IPS-18a (cell line): ENCODE measurements at regions not wholly inside any gene's neighbourhood (a gene's known extent, or its start where the extent isn't known, plus 50 kb on each side); places are given as distances from the start of the nearest gene placed in this dataset.
"Not testable (repeated sequence)": the region's sequence is repeated elsewhere in the genome, so short reads cannot be mapped to it uniquely, and the experiment has no call there.

ENCODE experiments used
- H3K27ac ChIP-seq: one replicate; pipeline ENCODE4 v1.5.1; 2013; ENCODE audit warnings: low read length
- H3K27me3 ChIP-seq: one replicate; pipeline ENCODE4 v1.6.1; 2013; ENCODE audit warnings: mild to moderate bottlenecking, low read length; ENCODE audit not compliant: control insufficient read depth, insufficient read depth
- H3K36me3 ChIP-seq: one replicate; pipeline ENCODE4 v1.6.1; 2013; ENCODE audit warnings: low read depth, low read length; ENCODE audit not compliant: control insufficient read depth
- H3K4me1 ChIP-seq: one replicate; pipeline ENCODE4 v1.6.1; 2013; ENCODE audit warnings: low read depth, low read length; ENCODE audit not compliant: control insufficient read depth
- H3K4me3 ChIP-seq: one replicate; pipeline ENCODE4 v1.5.1; 2013; ENCODE audit warnings: low read length
- H3K9ac ChIP-seq: one replicate; pipeline ENCODE4 v1.6.1; 2013; ENCODE audit warnings: mild to moderate bottlenecking, low read length, moderate library complexity
- H3K9me3 ChIP-seq: one replicate; pipeline ENCODE4 v1.6.1; 2013; ENCODE audit warnings: low read depth, low read length; ENCODE audit not compliant: control insufficient read depth

DNA sequence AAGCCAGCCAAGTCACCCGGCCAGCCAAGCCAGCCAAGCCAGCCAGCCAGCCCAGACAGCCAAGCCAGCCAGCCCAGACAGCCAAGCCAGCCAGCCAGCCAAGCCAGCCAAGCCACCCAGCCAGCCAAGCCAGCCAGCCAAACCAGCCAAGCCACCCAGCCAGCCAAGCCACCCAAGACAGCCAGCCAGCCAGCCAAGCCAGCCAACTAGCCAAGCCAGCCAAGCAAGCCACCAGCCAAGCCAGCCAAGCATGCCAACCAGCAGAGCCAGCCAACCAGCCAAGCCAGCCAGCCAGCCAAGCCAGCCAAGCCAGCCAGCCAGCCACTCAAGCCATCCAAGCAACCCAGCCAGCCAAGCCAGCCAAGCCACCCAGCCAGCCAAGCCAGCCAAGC is 323.1 kb upstream of the PLGLB2 start:
- H3K27ac ChIP-seq, result not testable (repeated sequence)

DNA sequence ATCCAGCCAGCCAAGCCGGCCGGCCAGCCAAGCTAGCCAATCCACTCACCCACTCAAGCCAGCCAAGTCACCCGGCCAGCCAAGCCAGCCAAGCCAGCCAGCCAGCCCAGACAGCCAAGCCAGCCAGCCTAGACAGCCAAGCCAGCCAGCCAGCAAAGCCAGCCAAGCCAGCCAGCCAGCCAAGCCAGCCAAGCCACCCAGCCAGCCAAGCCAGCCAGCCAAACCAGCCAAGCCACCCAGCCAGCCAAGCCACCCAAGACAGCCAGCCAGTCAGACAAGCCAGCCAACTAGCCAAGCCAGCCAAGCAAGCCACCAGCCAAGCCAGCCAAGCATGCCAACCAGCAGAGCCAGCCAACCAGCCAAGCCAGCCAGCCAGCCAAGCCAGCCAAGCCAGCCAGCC is 322.7 kb upstream of the PLGLB2 start:
- H3K9me3 ChIP-seq, H3K36me3 ChIP-seq, H3K9ac ChIP-seq, H3K27ac ChIP-seq, H3K4me3 ChIP-seq, H3K27me3 ChIP-seq, H3K4me1 ChIP-seq: not testable (repeated sequence)

More for the DNA sequence above, 323.1 kb upstream of the PLGLB2 start:
- H3K4me3 ChIP-seq, H3K9ac ChIP-seq, H3K36me3 ChIP-seq, H3K9me3 ChIP-seq, H3K4me1 ChIP-seq, H3K27me3 ChIP-seq: not testable (repeated sequence)

DNA sequence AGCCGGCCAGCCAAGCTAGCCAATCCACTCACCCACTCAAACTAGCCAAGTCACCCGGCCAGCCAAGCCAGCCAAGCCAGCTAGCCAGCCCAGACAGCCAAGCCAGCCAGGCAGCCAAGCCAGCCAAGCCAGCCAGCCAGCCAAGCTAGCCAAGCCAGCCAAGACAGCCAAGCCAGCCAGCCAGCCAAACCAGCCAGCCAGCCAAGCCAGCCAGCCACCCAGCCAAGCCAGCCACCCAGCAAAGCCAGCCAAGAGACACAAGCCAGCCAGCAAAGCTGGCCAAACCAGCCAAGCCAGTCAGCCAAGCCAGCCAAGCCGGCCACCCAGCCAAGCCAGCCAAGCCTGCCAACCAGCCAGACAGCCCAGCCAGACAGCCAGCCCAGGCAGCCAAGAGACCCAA is 322.2 kb upstream of the PLGLB2 start:
- H3K9me3 ChIP-seq, H3K4me1 ChIP-seq, H3K27ac ChIP-seq, H3K27me3 ChIP-seq, H3K9ac ChIP-seq, H3K36me3 ChIP-seq, H3K4me3 ChIP-seq: not testable (repeated sequence)

DNA sequence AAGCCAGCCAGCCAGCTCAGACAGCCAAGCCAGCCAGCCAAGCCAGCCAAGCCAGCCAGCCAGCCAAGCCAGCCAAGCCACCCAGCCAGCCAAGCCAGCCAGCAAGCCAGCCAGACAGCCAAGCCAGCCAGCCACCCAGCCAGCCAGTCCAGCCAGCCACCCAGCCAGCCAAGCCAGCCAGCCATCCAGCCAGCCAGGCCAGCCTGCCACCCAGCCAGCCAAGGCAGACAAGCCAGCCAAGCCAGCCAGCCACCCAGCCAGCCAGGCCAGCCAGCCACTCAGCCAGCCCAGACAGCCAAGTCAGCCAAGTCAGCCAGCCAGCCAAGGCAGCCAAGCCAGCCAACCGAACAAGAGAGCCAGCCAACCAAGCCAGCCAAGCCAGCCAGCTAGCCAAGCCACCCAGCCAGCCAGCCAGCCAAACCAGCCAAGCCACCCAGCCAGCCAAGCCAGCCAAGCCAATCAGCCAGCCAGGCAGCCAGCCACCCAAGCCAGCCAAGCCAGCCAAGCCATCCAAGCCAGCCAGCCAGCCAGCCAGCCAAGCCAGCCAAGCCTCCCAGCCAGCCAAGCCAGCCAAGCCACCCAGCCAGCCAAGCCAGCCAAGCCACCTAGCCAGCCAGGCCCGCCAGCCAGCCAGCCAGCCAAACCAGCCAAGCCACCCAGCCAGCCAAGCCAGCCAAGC is 319.3 kb upstream of the PLGLB2 start:
- H3K9ac ChIP-seq, H3K4me3 ChIP-seq, H3K27me3 ChIP-seq, H3K36me3 ChIP-seq, H3K9me3 ChIP-seq, H3K4me1 ChIP-seq, H3K27ac ChIP-seq: not testable (repeated sequence)

DNA sequence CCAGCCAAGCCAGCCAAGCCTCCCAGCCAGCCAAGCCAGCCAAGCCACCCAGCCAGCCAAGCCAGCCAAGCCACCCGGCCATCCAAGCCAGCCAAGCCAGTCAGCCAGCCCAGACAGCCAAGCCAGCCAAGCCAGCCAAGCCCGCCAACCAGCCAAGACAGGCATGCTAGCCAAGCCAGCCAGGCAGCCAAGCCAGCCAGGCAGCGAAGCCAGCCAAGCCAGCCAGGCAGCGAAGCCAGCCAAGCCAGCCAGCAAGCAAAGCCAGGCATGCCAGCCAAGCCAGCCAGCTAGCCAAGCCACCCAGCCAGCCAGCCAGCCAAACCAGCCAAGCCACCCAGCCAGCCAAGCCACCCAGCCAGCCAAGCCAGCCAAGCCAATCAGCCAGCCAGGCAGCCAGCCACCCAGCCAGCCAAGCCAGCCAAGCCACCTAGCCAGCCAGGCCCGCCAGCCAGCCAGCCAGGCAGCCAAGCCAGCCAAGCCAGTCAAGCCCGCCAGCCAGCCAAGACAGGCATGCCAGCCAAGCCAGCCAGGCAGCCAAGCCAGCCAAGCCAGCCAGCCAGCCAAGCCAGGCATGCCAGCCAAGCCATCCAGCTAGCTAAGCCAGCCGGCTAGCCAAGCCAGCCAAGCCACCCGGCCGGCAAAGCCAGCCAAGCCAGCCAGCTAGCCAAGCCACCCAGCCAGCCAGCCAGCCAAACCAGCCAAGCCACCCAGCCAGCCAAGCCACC is 318.5 kb upstream of the PLGLB2 start:
- not testable (repeated sequence) for H3K9me3 ChIP-seq, H3K9ac ChIP-seq, H3K4me3 ChIP-seq

DNA sequence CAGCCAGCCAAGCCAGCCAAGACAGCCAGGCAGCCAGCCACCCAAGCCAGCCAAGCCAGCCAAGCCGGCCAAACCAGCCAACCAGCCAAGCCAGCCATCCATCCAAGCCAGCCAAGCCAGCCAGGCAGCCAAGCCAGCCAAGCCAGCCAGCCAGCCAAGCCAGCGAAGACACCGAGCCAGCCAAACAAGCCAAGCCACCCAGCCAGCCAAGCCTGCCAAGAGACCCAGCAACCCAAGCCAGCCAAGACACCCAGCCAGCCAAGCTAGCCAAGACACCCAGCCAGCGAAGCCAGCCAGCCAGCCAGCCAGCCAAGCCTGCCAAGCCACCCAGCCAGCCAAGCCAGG is 318.0 kb upstream of the PLGLB2 start:
- H3K4me3 ChIP-seq, H3K9me3 ChIP-seq, H3K27ac ChIP-seq, H3K4me1 ChIP-seq, H3K27me3 ChIP-seq, H3K36me3 ChIP-seq, H3K9ac ChIP-seq: not testable (repeated sequence)

More for the DNA sequence above, 318.5 kb upstream of the PLGLB2 start:
- H3K4me1 ChIP-seq, H3K27me3 ChIP-seq, H3K27ac ChIP-seq, H3K36me3 ChIP-seq: not testable (repeated sequence)

DNA sequence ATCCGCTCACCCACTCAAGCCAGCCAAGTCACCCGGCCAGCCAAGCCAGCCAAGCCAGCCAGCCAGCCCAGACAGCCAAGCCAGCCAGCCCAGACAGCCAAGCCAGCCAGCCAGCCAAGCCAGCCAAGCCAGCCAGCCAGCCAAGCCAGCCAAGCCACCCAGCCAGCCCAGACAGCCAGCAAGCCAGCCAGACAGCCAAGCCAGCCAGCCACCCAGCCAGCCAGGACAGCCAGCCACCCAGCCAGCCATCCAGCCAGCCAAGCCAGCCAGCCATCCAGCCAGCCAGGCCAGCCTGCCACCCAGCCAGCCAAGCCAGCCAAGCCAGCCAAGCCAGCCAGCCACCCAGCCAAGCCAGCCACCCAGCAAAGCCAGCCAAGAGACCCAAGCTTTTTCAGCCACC is 316.8 kb upstream of the PLGLB2 start:
- H3K4me3 ChIP-seq, H3K27me3 ChIP-seq, H3K4me1 ChIP-seq, H3K36me3 ChIP-seq, H3K9me3 ChIP-seq, H3K27ac ChIP-seq, H3K9ac ChIP-seq: not testable (repeated sequence)

DNA sequence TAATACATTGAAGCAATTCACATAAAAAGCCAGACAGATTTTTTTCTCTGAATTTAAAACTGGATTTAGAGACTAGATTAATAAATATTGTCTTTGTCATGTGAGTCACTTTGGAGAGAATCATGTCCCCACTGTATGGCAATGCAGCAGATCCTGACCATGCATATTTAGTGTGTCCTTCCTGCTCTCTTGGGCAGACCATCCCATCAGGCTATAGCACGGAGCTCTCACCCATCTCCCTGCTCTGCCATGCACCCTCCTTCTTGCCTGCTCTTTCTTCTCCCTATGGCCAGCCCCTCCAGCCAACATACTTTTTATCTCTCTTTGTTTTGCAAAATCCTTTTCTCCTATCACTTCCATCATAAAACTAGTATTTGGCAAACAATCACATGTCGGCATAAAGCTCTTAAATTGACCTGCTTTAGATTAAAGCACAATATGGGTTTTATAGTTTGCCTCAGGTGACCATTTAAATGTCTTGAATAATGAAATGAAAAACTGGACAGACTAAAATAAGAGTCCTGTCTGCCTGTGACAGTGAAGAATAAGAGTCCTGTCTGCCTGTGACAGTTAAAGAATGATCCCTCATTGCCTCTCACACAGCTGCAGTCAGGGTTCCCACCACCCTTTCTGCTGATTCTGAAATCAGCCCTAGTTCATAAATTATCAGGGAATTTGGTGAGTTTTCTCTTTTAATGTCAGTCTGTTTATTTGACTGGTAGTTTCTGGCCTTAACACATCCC is 315.0 kb upstream of the PLGLB2 start:
- H3K9me3 ChIP-seq, H3K9ac ChIP-seq, H3K27me3 ChIP-seq, H3K4me1 ChIP-seq, H3K36me3 ChIP-seq, H3K4me3 ChIP-seq, H3K27ac ChIP-seq: not testable (repeated sequence)

DNA sequence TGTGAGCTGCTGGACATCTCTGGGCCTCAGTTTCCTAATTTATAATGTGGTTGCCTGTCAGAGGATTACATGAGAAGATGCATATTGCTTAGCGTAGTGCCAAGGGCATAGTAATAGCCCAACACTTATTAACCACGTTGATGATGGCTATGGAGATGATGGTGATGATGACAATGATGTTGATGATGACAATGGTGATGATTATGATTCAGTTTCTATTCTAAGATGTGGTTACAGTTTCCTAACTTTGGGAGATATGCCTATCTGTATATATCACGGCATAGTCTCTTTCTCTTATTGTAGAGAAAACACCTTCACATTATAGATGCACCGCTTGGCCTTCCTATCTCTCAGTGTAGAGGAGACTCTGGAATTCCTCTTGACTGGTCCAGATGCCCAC is 311.9 kb upstream of the PLGLB2 start:
- not testable (repeated sequence) for H3K4me3 ChIP-seq, H3K36me3 ChIP-seq, H3K9me3 ChIP-seq, H3K27me3 ChIP-seq, H3K27ac ChIP-seq, H3K9ac ChIP-seq, H3K4me1 ChIP-seq

DNA sequence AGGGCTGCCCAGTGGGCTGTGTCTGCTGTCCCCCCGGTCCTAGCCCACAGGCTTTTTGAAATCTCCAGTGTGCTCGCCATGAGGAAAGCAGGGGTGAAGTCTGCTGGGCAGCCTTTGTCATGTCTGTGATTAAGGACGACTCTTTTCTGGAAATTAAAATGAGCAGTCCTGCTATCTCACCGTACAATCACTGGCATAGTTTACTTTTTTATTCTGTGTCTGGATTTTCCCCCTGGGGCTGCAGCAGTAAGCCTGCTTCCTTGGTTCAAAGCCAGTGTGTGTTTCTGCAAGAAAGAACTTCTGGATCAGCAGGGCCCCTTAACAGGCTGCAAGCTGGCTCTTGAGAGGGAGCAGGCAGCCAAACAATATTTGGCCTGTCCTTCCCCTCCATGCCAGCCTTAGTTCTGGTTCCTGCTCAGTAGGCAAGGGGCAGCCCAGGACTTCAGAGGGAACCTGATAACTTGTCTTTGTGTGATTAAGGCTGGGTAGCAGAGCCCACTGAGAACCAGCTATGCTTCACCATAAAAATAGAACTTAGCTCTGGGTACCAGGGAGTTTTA is 310.1 kb upstream of the PLGLB2 start:
- H3K4me1 ChIP-seq, H3K9me3 ChIP-seq, H3K9ac ChIP-seq, H3K36me3 ChIP-seq, H3K4me3 ChIP-seq, H3K27ac ChIP-seq, H3K27me3 ChIP-seq: not testable (repeated sequence)

DNA sequence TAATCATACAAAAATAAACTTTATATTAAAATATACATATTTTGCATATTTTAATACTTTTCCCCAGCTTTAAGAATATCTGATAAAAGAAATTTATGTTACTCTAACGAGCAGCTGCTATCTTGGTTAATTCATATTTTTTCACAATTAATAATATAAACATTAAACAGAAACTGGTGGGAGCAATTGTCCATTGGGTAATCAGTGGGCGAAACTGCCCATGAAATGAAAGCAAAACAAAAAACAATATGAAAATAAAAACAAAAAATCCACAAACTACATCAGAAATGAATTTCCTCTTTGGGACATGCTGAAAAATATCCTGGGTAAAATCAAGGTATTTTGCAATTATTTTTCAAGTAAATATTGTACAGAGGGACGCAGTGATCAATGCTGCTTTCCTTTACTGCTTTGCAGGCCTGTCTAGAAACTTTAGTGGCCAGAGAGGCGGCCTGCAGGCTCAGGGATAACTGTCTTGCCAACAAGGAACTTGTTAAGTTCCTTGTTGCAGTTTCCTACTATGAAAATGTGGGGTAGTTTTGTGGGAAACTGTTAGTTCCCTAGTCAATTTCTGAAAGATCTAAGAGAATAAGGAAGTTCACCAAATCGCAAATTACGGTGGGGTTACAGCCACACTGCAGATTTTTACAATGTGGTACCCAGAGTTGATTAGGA is 309.0 kb upstream of the PLGLB2 start:
- not testable (repeated sequence) for H3K27me3 ChIP-seq, H3K4me3 ChIP-seq, H3K27ac ChIP-seq, H3K4me1 ChIP-seq, H3K36me3 ChIP-seq, H3K9me3 ChIP-seq, H3K9ac ChIP-seq
